GM19328 (cell line): ENCODE measurements at regions not wholly inside any gene's neighbourhood (a gene's known extent, or its start where the extent isn't known, plus 50 kb on each side); places are given as distances from the start of the nearest gene placed in this dataset.

Experiments
- ATAC-seq: cut with Tn5 transposase; IDR thresholded peaks from one replicate; pipeline ENCODE4 v1.9.1; 2021; ENCODE audit warnings: mild to moderate bottlenecking, moderate library complexity; ENCODE audit not compliant: unreplicated experiment

DNA sequence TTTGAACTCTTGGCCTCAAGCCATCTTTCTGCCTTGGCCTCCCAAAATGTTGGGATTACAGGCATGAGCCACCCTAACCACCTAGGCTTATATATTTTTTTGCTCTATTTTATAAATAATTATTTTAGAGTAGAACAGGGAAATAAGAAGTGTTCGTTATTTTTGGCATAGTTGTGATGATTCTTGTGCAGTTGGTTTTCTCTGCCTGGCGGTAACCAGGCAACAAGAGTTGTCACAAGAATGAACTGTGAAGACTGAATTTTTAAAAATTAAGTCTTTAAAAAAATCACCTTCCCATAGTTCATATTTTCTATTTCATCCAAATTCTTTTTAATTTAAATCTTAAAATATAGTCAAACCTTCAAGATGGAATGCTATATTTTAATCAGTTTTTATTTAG is 310.2 kb downstream of the ARL6IP6 start:
- no peak for ATAC-seq

GRCh38 chr2:153027533-153027932 is 309.1 kb downstream of the ARL6IP6 start:
- no peak for ATAC-seq

DNA sequence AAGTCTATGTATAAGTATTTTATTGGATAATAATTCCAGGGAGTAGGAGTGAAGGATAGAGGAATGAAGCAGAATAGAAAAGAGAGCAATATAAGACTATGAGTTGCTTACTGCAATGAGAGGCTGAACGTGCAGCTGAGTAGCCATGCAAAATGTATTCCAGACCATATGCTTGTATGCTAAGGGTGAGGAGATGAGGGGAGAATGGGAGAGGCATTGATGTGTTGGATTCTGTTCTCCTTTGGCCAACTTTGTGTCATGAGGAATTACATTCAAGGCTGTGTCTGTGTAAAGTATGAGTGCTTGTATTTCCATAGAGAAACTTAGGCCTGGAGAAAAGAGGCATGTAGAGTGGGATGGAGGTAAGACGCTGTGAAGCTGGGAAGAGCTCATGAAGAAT is 301.8 kb downstream of the ARL6IP6 start:
- ATAC-seq: no peak

- ATAC-seq: no peak
Observed at GRCh38 chr2:153005071-153005730, 286.8 kb downstream of the ARL6IP6 start.

DNA sequence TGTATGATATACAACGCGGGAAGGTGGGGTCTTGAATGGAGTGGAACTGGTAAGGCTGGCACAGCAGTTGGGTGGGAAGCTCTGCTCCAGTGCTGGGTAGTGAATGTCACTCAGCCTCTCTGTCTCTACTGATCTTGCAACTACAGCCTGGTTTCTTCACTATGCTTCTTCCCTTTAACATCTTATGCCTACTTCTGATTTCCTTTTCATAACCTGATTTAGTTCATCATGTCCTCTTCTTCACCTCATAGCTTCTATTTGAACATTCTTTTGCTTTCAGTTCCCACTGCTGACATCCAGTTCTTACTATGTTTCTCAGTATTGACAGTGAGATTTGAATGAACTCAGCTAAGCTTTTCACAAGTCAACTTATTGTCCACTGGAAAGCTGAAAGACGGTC is 286.2 kb downstream of the ARL6IP6 start:
- ATAC-seq: no peak

DNA sequence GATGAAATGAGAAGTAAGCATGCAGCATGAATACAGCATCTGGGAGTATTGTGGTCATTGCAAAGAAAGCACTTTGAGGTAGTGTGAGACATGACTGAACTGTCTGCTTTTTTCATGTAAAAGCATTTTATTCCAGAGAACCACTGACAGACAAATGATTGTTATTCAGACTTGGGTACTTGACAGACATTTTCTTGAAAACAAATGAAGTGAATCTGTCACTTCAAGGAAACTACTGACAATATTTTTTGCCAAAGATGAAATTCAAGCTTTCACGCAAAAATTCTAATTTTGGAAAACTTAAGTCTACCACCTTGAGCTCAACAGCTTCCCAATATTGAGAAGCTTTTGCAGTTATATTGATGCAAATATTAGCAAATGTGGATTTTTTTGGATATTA is 255.7 kb downstream of the ARL6IP6 start:
- ATAC-seq: no peak

DNA sequence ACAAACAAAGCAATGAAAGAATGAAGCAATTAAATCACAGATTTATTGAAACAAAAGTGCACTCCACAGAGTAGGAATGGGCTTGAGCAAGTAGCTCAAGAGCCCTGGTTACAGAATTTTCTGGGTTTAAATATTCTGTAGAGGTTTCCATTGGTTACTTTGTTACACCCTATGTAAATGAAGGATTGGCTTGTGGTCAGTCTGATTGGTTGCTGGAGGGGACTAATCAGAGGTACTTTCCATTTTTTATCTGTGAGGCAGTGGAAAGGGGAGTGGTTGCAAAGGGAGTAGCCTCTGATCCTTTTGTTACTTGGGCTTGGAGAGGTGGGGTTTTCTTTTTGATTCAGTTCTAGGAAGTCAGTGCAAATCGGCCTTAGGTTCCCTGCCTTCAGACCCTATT is 253.3 kb downstream of the ARL6IP6 start:
- ATAC-seq: no peak

DNA sequence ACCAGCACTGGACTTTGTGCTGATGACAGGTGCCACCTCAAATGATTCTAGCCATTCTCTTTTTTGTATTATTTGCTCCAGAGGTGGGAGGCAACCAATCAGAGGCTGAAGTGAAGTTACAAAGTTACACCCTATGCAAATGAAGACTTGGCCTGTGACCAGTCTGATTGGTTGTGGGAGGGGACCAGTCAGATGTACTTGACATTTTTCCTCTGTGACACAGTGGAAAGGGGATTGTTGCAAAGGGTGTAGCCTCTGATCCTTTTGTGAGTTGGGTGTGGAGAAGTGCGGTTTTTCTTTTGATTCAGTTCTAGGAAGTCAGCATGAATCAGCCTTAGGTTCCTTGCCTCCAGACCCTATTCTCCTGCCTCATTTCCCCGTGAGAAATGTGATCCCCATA is 244.0 kb downstream of the ARL6IP6 start:
- ATAC-seq: no peak

GRCh38 chr2:152961351-152961750 is 242.9 kb downstream of the ARL6IP6 start:
- no peak for ATAC-seq

DNA sequence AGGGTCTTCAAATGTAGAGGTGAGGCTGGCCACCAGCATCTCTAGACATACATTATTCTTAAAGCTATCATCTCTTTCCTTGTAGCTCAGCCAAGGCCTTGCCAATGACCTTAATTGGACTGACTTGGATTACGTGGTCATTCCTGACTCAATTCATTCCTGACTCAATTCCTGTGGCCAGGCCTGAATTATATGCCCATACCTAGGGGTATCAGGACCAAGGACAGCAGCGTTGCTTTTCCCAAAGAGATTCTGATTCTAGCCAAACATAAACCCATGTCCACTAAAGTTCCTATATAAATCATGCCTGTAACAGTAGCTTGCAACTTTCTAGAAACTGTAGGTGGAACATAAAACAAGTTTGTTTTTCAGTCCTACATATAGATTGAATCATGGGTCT is 231.7 kb downstream of the ARL6IP6 start:
- no peak for ATAC-seq

GRCh38 chr2:152944099-152944498 is 225.7 kb downstream of the ARL6IP6 start:
- ATAC-seq: no peak

DNA sequence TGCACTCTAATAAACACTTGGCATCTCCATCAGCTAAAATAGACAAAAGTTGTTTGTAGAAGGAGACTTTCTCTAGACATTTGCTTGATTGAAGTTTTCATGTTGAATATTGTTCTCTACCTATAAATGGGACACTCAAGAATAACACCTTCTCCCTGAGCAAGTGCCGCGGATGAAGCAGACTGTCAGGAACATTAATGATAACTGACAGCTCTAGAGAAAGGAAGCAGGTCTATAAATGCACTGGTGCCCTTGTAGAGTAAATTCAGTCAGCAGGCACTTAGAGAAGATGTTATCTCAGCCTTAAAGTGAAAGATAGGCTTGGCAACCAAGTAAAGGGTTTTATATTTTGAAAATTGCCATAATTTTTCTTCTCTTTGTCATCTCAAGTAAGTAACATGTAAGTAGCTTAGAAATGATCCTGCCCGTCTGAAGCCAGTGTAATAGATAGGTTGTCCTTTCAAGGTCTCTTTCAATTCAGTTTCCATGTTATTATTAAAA is 224.6 kb downstream of the ARL6IP6 start:
- no peak for ATAC-seq

GRCh38 chr2:152930501-152930900 is 212.1 kb downstream of the ARL6IP6 start:
- ATAC-seq: no peak

DNA sequence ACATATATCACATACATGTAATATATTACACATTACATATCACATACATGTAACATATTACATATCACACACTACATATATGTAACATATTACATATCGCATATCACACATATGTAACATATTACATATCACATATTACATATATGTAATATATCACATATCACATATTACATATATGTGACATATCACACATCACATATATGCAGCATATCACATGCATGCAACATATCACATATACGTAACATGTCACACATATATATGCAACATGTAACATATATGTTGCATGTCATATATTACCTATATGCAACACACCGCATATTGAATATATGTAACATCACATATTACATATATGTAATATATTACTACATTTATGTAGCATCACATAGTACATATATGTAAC is 211.2 kb downstream of the ARL6IP6 start:
- no peak for ATAC-seq

GRCh38 chr2:152925547-152926448 is 207.4 kb downstream of the ARL6IP6 start:
- ATAC-seq: peak; percentile 89

DNA sequence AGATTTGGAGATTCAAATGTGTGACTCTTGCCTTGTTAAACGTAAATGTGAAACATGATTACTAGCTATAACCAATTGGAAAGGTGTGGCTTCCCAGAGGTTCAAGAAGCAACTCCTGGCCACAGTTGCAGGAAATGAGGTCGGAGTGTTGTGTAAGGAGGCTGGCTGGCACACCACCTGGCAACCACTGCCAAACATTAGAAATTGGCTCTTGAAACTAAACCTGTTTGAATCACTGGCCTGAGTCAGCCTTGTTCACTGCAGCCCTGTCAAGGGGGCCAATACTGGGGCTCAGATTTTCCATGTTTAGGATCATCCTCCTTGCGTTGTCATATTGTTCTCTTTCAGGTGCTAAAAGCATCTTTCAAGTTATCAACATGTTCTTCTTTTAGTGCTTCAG is 206.3 kb downstream of the ARL6IP6 start:
- ATAC-seq: no peak

DNA sequence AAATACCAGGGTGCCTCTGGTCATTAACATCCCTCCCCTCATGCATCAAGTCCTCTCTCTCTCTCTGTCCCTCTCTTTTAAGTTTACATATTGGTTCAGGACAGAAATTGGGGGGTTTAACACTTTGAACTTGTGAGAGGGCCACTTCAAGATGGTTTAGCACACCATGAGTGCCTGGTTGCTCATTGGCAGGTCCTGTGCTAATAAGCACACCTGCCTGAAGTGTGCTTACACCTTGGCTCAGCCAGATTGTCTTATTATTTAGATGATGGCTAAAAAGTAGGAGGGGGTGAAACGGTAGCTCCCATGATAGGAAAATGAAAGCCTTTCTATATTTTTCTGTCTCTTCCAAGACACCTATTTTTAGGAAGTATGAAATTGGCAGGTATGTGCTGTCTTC is 205.8 kb downstream of the ARL6IP6 start:
- ATAC-seq: no peak

DNA sequence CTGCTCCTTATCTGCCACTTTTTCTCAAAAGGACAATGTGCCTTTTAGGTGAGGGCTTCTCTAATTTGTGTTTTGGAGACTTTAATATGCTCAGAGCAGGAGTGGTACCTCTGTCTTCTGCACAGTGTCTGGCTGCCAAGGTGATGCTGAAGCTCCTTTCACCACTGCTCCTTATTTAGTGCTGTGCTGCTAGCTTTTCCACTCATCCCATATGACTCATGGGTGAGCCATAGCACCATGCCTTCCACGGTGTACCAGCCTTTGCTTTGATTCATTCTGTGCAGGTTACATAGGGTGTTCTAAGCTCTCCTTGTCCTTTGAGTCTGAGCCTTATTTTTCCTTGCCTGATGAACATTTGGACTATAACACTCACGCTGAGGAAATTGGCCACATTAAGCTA is 202.4 kb downstream of the ARL6IP6 start:
- ATAC-seq: no peak

- ATAC-seq: no peak
Observed at GRCh38 chr2:152910970-152911369, 192.6 kb downstream of the ARL6IP6 start.

DNA sequence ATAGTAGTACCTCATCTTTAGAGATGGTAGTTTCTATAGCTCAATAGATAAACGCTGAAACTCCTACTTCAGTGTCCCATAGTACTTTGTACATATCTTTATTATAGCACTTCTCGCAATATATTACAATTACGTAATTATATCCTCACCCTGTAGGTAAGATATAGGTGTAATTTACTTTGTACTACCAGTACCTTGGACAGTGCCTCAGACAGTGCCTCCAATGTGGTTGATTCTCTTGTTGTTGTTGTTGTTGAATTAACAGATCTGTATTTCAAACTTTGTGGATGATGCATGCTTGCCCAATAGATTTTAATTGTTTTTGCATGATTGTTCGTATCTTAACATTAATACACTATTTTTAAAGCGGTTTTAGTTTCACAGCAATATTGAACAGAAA is 188.6 kb downstream of the ARL6IP6 start:
- no peak for ATAC-seq

- ATAC-seq: no peak
Observed at GRCh38 chr2:152894051-152894450, 175.6 kb downstream of the ARL6IP6 start.

- no peak for ATAC-seq
Observed at GRCh38 chr2:152890736-152891135, 172.3 kb downstream of the ARL6IP6 start.
